ENCODE measurements at regions not wholly inside any gene's neighbourhood (a gene's known extent, or its start where the extent isn't known, plus 50 kb on each side); places are given as distances from the start of the nearest gene placed in this dataset.
"Not testable (repeated sequence)": the region's sequence is repeated elsewhere in the genome, so short reads cannot be mapped to it uniquely, and the experiment has no call there.

DNA sequence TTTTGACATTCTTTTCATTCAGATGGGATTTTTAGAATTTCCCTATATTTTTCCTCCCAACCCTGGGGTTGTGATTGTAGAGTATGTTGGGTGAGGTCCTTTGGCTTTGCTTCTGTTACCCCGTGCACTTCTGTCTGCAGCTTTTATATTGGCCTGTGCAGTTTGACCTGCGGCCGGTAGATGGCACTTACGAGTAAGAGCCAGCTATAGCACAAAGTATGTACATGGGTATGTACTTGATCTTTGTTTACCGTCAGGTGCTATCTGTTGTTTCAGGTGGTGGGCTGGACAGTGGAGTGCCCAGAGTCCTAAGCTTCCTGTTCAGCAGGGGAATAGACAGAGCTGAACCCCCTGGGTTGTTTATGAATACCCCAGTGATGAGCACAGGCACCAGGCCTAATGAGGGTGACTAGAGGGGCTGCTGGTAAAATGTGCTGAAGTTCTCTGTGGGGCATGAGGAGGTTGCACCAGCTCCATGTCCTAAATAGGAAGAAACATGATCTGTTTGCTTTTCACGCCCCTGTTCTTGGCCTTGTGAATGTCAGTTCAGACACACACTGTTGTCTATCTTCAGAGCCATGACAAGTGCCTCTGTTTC, 58.9 kb upstream of the THUMPD2 start:
- H3K27ac ChIP-seq, result no peak overlapping the region
- H3K4me3 ChIP-seq, result no peak overlapping the region
- no peak for FAIRE-seq
- TF ChIP-seq, protein P1, sequence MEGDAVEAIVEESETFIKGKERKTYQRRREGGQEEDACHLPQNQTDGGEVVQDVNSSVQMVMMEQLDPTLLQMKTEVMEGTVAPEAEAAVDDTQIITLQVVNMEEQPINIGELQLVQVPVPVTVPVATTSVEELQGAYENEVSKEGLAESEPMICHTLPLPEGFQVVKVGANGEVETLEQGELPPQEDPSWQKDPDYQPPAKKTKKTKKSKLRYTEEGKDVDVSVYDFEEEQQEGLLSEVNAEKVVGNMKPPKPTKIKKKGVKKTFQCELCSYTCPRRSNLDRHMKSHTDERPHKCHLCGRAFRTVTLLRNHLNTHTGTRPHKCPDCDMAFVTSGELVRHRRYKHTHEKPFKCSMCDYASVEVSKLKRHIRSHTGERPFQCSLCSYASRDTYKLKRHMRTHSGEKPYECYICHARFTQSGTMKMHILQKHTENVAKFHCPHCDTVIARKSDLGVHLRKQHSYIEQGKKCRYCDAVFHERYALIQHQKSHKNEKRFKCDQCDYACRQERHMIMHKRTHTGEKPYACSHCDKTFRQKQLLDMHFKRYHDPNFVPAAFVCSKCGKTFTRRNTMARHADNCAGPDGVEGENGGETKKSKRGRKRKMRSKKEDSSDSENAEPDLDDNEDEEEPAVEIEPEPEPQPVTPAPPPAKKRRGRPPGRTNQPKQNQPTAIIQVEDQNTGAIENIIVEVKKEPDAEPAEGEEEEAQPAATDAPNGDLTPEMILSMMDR (IDR thresholded peaks at IDR 0.05), result peak; percentile 55 to 70 (median 59)
- H3K27me3 ChIP-seq, result no peaks in the 10 kb centered on the region
- H3K36me3 ChIP-seq, result no peaks in the 10 kb centered on the region
- intact Hi-C loops (cut with DNase I), result no loop called here
- peak in 2 of 4 donors; percentile 64 to 67 for ATAC-seq
- H3K4me1 ChIP-seq, result no peaks in the 10 kb centered on the region
- H3K9me3 ChIP-seq, result no peaks in the 10 kb centered on the region
- peak in 3 of 6 donors; percentile 21 to 44 (median 24) for DNase-seq
- WGBS, 2 donors, result 24 to 25% methylated on average over 6 of the region's 6 CpGs

DNA sequence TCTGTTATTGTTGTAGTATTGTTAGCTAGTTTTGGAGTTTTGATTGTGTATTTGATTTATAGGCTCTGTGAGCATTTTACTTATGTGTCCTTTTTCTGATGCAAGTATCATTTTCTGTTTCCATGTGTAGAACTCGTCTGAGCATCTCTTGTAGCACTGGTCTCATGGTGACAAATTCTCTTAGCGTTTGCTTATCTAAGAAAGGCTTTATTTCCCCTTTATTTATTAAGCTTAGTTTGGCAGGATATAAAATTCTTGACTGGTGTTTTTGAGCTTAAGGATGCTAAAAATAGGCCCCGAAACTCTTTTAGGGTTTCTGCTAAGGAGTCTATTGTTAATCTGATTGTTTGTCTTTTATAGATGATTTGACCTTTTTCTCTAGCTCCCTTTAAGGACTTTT, 57.6 kb upstream of the THUMPD2 start:
- 68 to 79% methylated on average over 3 of the region's 3 CpGs for WGBS, 2 donors
- no peak for ATAC-seq
- no peaks in the 10 kb centered on the region for H3K36me3 ChIP-seq

DNA sequence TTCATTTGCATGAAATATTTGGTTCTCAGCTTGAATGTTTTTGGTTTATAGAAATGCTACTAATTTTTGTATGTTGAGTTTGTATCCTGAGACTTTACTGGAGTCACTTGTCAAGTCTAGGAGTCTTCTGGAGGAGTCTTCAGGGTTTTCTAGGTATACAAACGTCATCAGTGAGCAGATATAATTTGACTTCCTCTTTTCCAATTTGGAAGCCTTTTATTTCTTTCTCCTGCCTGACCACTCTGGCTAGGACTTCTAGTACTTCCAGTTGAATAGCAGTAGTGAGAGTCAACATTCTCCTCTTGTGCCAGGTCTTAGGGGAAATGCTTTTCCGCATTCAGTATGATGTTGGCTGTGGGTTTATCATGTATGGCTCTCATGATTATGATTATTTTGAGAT, 55.4 kb upstream of the THUMPD2 start:
- H3K4me1 ChIP-seq, result no peaks in the 10 kb centered on the region
- no peaks in the 10 kb centered on the region for H3K9me3 ChIP-seq
- TF ChIP-seq, protein P1 (IDR thresholded peaks at IDR 0.05), result no peak
- no peaks in the 10 kb centered on the region for H3K36me3 ChIP-seq
- DNase-seq (no peak), ATAC-seq (no peak), FAIRE-seq (no peak)
- intact Hi-C loops (cut with DNase I), result no loop called here
- H3K27ac ChIP-seq, result no peak overlapping the region
- H3K27me3 ChIP-seq, result no peaks in the 10 kb centered on the region
- WGBS, 2 donors, result 76 to 91% methylated on average over 2 of the region's 2 CpGs
- no peak overlapping the region for H3K4me3 ChIP-seq

More for the DNA sequence above, 57.6 kb upstream of the THUMPD2 start:
- Histone ChIP-seq H3K4me1 (no peaks in the 10 kb centered on the region), H3K27me3 (no peaks in the 10 kb centered on the region), H3K4me3 (no peak overlapping the region), H3K9me3 (no peaks in the 10 kb centered on the region), H3K27ac (no peak overlapping the region)
- DNase-seq (no peak), FAIRE-seq (no peak)
- TF ChIP-seq, protein P1 (IDR thresholded peaks at IDR 0.05), result no peak
- intact Hi-C loops (cut with DNase I), result no loop called here

DNA sequence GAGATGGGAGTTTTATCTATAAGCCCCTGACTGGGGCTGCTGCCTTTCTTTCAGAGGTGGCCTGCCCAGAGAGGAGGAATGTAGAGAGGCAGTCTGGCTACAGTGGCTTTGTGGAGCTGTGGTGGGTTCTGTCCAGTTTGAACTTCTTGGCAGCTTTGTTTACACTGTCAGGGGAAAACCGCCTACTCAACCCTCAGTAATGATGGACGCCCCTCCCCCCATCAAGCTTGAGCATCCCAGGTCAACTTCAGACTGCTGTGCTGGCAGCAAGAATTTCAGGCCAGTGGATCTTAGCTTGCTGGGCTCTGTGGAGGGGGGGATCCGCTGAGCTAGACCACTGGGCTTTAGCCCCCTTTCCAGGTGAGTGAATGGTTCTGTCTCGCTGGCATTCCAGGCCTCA, 51.6 kb upstream of the THUMPD2 start:
- 57 to 64% methylated on average over 4 of the region's 4 CpGs for WGBS, 2 donors

More for the DNA sequence above, 51.6 kb upstream of the THUMPD2 start:
- H3K36me3 ChIP-seq; H3K27ac ChIP-seq; H3K4me3 ChIP-seq; H3K27me3 ChIP-seq; H3K9me3 ChIP-seq; intact Hi-C loops (cut with DNase I); H3K4me1 ChIP-seq; ATAC-seq; FAIRE-seq; DNase-seq: not testable (repeated sequence)
